ENCODE measurements at regions not wholly inside any gene's neighbourhood (a gene's known extent, or its start where the extent isn't known, plus 50 kb on each side); places are given as distances from the start of the nearest gene placed in this dataset.

- no peak for DNase-seq (ENCODE audit: low read depth in 2 of 2)
Measured at GRCh38 chr10:83580373-83581012, 558.8 kb upstream of the GHITM start.

- no peak for DNase-seq (ENCODE audit: low read depth in 2 of 2)
Measured at GRCh38 chr10:83582407-83583095, 556.8 kb upstream of the GHITM start.

GRCh38 chr10:83585686-83586085, 553.6 kb upstream of the GHITM start:
- no peak for DNase-seq (ENCODE audit: low read depth in 2 of 2)

- no peak for DNase-seq (ENCODE audit: low read depth in 2 of 2)
Measured at GRCh38 chr10:83592337-83592935, 546.9 kb upstream of the GHITM start.

- no peak for DNase-seq (ENCODE audit: low read depth in 2 of 2)
Measured at GRCh38 chr10:83603708-83604107, 535.6 kb upstream of the GHITM start.

GRCh38 chr10:83605783-83606630, 533.3 kb upstream of the GHITM start:
- DNase-seq (ENCODE audit: low read depth in 2 of 2): no peak

GRCh38 chr10:83607959-83608745, 531.2 kb upstream of the GHITM start:
- DNase-seq (ENCODE audit: low read depth in 2 of 2): no peak

GRCh38 chr10:83612050-83612449, 527.3 kb upstream of the GHITM start:
- DNase-seq (ENCODE audit: low read depth in 2 of 2): no peak

GRCh38 chr10:83612746-83613145, 526.6 kb upstream of the GHITM start:
- no peak for DNase-seq (ENCODE audit: low read depth in 2 of 2)

GRCh38 chr10:83617172-83617571, 522.1 kb upstream of the GHITM start:
- DNase-seq (ENCODE audit: low read depth in 2 of 2): no peak

- no peak for DNase-seq (ENCODE audit: low read depth in 2 of 2)
Measured at GRCh38 chr10:83617692-83618545, 521.4 kb upstream of the GHITM start.

GRCh38 chr10:83625831-83626360, 513.4 kb upstream of the GHITM start:
- no peak for DNase-seq (ENCODE audit: low read depth in 2 of 2)

GRCh38 chr10:83632701-83633100, 506.6 kb upstream of the GHITM start:
- DNase-seq (ENCODE audit: low read depth in 2 of 2): no peak

- no peak for DNase-seq (ENCODE audit: low read depth in 2 of 2)
Measured at GRCh38 chr10:83633547-83633946, 505.8 kb upstream of the GHITM start.

GRCh38 chr10:83636826-83637225, 502.5 kb upstream of the GHITM start:
- no peak for DNase-seq (ENCODE audit: low read depth in 2 of 2)

- no peak for DNase-seq (ENCODE audit: low read depth in 2 of 2)
Measured at GRCh38 chr10:83647526-83647925, 491.8 kb upstream of the GHITM start.

- DNase-seq (ENCODE audit: low read depth in 2 of 2): no peak
Measured at GRCh38 chr10:83648201-83648600, 491.1 kb upstream of the GHITM start.

- DNase-seq (ENCODE audit: low read depth in 2 of 2): no peak
Measured at GRCh38 chr10:83649471-83649870, 489.8 kb upstream of the GHITM start.

- no peak for DNase-seq (ENCODE audit: low read depth in 2 of 2)
Measured at GRCh38 chr10:83654689-83655088, 484.6 kb upstream of the GHITM start.

GRCh38 chr10:83656924-83657323, 482.4 kb upstream of the GHITM start:
- no peak for DNase-seq (ENCODE audit: low read depth in 2 of 2)
